ENCODE measurements at regions not wholly inside any gene's neighbourhood (a gene's known extent, or its start where the extent isn't known, plus 50 kb on each side); places are given as distances from the start of the nearest gene placed in this dataset.

DNA sequence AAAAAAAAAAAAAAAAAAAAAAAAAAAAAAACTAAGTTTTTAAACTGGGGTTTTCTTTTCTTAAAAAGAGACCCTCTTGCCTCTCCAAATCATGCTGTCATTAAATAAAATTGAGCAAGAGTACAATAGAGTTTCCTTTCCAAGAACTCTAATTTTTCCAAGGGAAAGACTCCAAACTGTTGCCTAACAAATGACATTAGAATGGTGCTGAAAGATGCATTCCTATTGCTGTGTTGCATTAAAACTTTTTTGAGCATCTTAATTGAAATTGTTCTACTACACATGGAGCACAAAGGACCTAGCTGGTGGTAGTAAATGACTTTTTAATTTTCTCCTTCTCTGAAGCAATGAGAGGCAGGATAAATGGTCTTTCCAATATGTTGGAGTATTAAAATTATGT lies 469.1 kb upstream of the ARHGEF26 start:
- TF ChIP-seq, protein P1, sequence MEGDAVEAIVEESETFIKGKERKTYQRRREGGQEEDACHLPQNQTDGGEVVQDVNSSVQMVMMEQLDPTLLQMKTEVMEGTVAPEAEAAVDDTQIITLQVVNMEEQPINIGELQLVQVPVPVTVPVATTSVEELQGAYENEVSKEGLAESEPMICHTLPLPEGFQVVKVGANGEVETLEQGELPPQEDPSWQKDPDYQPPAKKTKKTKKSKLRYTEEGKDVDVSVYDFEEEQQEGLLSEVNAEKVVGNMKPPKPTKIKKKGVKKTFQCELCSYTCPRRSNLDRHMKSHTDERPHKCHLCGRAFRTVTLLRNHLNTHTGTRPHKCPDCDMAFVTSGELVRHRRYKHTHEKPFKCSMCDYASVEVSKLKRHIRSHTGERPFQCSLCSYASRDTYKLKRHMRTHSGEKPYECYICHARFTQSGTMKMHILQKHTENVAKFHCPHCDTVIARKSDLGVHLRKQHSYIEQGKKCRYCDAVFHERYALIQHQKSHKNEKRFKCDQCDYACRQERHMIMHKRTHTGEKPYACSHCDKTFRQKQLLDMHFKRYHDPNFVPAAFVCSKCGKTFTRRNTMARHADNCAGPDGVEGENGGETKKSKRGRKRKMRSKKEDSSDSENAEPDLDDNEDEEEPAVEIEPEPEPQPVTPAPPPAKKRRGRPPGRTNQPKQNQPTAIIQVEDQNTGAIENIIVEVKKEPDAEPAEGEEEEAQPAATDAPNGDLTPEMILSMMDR (IDR thresholded peaks at IDR 0.05), result no peak
- TF ChIP-seq ZFP36 (IDR thresholded peaks at IDR 0.05; ENCODE audit: borderline replicate concordance, partially characterized antibody) (no peak), HOXA7 (CRISPR knock-in tag; IDR thresholded peaks at IDR 0.05) (no peak), TP53 (CRISPR knock-in tag; IDR thresholded peaks at IDR 0.05) (no peak), CHD4 (IDR thresholded peaks at IDR 0.05; ENCODE audit: borderline replicate concordance) (no peak), POLR2A (IDR thresholded peaks at IDR 0.05; ENCODE audit: low read length) (no peak), EP300 (IDR thresholded peaks at IDR 0.05) (no peak)

Measured in A549 (cell line).